ENCODE measurements at regions not wholly inside any gene's neighbourhood (a gene's known extent, or its start where the extent isn't known, plus 50 kb on each side); places are given as distances from the start of the nearest gene placed in this dataset.

DNA sequence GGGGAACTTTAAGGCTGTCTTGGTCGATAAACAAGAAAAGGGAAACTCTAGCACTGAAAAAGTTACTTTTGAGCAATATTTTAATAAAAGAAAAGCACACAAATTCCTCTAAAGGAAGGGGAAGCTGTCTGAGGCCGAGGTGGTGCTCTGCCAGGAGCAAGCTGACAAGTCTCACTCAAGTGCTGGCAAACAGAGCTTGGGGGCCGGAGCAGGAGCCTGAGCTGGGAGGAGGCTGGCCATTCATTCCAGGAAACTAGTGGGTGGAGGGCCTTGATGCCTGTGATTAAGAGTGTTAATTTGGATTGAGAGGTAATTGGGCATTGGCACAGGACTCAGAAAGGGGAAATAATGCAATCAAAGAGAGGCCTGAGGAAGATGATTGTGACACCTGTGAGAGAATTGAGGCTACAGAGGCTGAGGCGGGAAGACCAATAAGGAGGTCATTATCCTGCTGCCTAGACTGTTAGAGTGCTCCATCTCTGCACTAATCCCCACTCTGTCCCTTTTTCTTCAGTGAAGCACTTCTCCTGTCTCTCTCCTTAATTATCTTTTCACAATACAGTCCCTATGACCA is 154.9 kb upstream of the COL1A2 start:
- Histone ChIP-seq H3K79me2 (ENCODE audit: insufficient read depth, low read length) (no peaks in the 10 kb centered on the region), H2AFZ (ENCODE audit: insufficient read depth, low read depth, low read length, poor library complexity, severe bottlenecking) (peak overlapping the region; percentile 22), H3K9me3 (replicated peaks in 1 of 2; ENCODE audit: control insufficient read depth in 1 of 2, insufficient read depth in 1 of 2, low read length in 2 of 2) (no peaks in the 10 kb centered on the region), H3K9ac (ENCODE audit: insufficient read depth, low read length, poor library complexity, severe bottlenecking) (no peak overlapping the region), H3K4me3 (replicated peaks in 1 of 3; ENCODE audit: low read depth in 2 of 3, low read length in 3 of 3) (no peak overlapping the region), H3K36me3 (replicated peaks in 1 of 2; ENCODE audit: control insufficient read depth in 1 of 2, insufficient read depth in 2 of 2, low read length in 2 of 2) (no peaks in the 10 kb centered on the region), H3K27ac (ENCODE audit: low read depth in 1 of 2, low read length in 2 of 2) (no peak overlapping the region), H3K4me1 (ENCODE audit: control insufficient read depth in 1 of 2, insufficient read depth in 2 of 2, low read length in 2 of 2) (peaks cover 3 to 5% of the 10 kb centered on the region in 2 donors), H4K20me1 (ENCODE audit: insufficient read depth, low read length) (no peaks in the 10 kb centered on the region), H3K4me2 (replicated peaks; ENCODE audit: extremely low read depth, low read length, poor library complexity, severe bottlenecking) (no peak overlapping the region), H3K27me3 (ENCODE audit: control insufficient read depth in 2 of 2, insufficient read depth in 2 of 2, low read length in 2 of 2) (no peaks in the 10 kb centered on the region)
- H3K4me3 Mint-ChIP-seq, result peak overlapping the region in 1 of 2 donors; percentile 28
- no peak for DNase-seq
- peaks cover 0 to 2% (median 0%) of the 10 kb centered on the region in 7 donors for H3K9me3 Mint-ChIP-seq
- peaks cover 7% of the 10 kb centered on the region for H3K4me1 Mint-ChIP-seq
- no peaks in the 10 kb centered on the region for H3K36me3 Mint-ChIP-seq
- WGBS (ENCODE audit: insufficient coverage), result 7% methylated on average over 2 of the region's 4 CpGs
- H3K27me3 Mint-ChIP-seq (ENCODE audit: low read depth in 3 of 3), result peaks cover 0 to 4% (median 2%) of the 10 kb centered on the region in 3 donors
- intact Hi-C loops (cut with micrococcal nuclease), result no loop called here
- H3K27ac Mint-ChIP-seq, result peak overlapping the region in 3 of 7 donors; percentile 1 to 21 (median 13)
- TF ChIP-seq, protein P1, sequence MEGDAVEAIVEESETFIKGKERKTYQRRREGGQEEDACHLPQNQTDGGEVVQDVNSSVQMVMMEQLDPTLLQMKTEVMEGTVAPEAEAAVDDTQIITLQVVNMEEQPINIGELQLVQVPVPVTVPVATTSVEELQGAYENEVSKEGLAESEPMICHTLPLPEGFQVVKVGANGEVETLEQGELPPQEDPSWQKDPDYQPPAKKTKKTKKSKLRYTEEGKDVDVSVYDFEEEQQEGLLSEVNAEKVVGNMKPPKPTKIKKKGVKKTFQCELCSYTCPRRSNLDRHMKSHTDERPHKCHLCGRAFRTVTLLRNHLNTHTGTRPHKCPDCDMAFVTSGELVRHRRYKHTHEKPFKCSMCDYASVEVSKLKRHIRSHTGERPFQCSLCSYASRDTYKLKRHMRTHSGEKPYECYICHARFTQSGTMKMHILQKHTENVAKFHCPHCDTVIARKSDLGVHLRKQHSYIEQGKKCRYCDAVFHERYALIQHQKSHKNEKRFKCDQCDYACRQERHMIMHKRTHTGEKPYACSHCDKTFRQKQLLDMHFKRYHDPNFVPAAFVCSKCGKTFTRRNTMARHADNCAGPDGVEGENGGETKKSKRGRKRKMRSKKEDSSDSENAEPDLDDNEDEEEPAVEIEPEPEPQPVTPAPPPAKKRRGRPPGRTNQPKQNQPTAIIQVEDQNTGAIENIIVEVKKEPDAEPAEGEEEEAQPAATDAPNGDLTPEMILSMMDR (IDR thresholded peaks at IDR 0.05), result no peak

GRCh38 chr7:94240902-94241301 is 153.8 kb upstream of the COL1A2 start:
- Mint-ChIP-seq H3K4me1 (peaks cover 7% of the 10 kb centered on the region), H3K4me3 (no peak overlapping the region), H3K27me3 (ENCODE audit: low read depth in 3 of 3) (peaks cover 0 to 4% (median 2%) of the 10 kb centered on the region in 3 donors), H3K9me3 (no peaks in the 10 kb centered on the region), H3K36me3 (no peaks in the 10 kb centered on the region), H3K27ac (no peak overlapping the region)
- Histone ChIP-seq H3K9me3 (replicated peaks in 1 of 2; ENCODE audit: control insufficient read depth in 1 of 2, insufficient read depth in 1 of 2, low read length in 2 of 2) (no peaks in the 10 kb centered on the region), H3K79me2 (ENCODE audit: insufficient read depth, low read length) (no peaks in the 10 kb centered on the region), H3K9ac (ENCODE audit: insufficient read depth, low read length, poor library complexity, severe bottlenecking) (no peak overlapping the region), H3K4me2 (replicated peaks; ENCODE audit: extremely low read depth, low read length, poor library complexity, severe bottlenecking) (no peak overlapping the region), H3K27ac (ENCODE audit: low read depth in 1 of 2, low read length in 2 of 2) (no peak overlapping the region), H4K20me1 (ENCODE audit: insufficient read depth, low read length) (no peaks in the 10 kb centered on the region), H2AFZ (ENCODE audit: insufficient read depth, low read depth, low read length, poor library complexity, severe bottlenecking) (no peak overlapping the region), H3K36me3 (replicated peaks in 1 of 2; ENCODE audit: control insufficient read depth in 1 of 2, insufficient read depth in 2 of 2, low read length in 2 of 2) (no peaks in the 10 kb centered on the region), H3K27me3 (ENCODE audit: control insufficient read depth in 2 of 2, insufficient read depth in 2 of 2, low read length in 2 of 2) (no peaks in the 10 kb centered on the region), H3K4me1 (ENCODE audit: control insufficient read depth in 1 of 2, insufficient read depth in 2 of 2, low read length in 2 of 2) (peaks cover 3 to 5% of the 10 kb centered on the region in 2 donors), H3K4me3 (replicated peaks in 1 of 3; ENCODE audit: low read depth in 2 of 3, low read length in 3 of 3) (no peak overlapping the region)
- intact Hi-C loops (cut with micrococcal nuclease), result no loop called here
- DNase-seq, result no peak
- TF ChIP-seq, protein P1 (IDR thresholded peaks at IDR 0.05), result no peak
- WGBS (ENCODE audit: insufficient coverage), result 90% methylated on average over 3 of the region's 6 CpGs

Measured in CD14-positive monocyte (primary cell).